Chondrocyte (in vitro differentiated cells): ENCODE measurements at regions not wholly inside any gene's neighbourhood (a gene's known extent, or its start where the extent isn't known, plus 50 kb on each side); places are given as distances from the start of the nearest gene placed in this dataset.

Source experiments
- DNase-seq: peaks from one replicate; pipeline ENCODE4 v3.0.0; 2021; ENCODE audit warnings: mixed read lengths, low spot score
- H3K27ac Mint-ChIP-seq: one replicate; pipeline ENCODE4 v1.8.0; 2021; ENCODE audit warnings: mild to moderate bottlenecking, moderate library complexity, mixed read lengths; ENCODE audit not compliant: unreplicated experiment
- H3K27me3 Mint-ChIP-seq: 2 replicates; pipeline ENCODE4 v1.8.0; 2021; ENCODE audit warnings: low read depth, mixed read lengths
- H3K36me3 Mint-ChIP-seq: 2 replicates; pipeline ENCODE4 v1.8.0; 2021; ENCODE audit warnings: low read depth, mixed read lengths
- H3K4me1 Mint-ChIP-seq: 2 replicates; pipeline ENCODE4 v1.8.0; 2021; ENCODE audit warnings: low read depth, mild to moderate bottlenecking, mixed read lengths
- H3K4me3 Mint-ChIP-seq: one replicate; pipeline ENCODE4 v1.8.0; 2021; ENCODE audit warnings: mild to moderate bottlenecking, moderate library complexity, mixed read lengths; ENCODE audit not compliant: unreplicated experiment
- H3K9me3 Mint-ChIP-seq: 2 replicates; pipeline ENCODE4 v1.8.0; 2021; ENCODE audit warnings: low read depth, mixed read lengths
- TF ChIP-seq, protein P1 (sequence below): fragments of 200-600 bp; sonication (generic); IDR thresholded peaks from 2 replicates; pipeline ENCODE4 v1.5.0; 2021; ENCODE audit warnings: antibody characterized with exemption, mild to moderate bottlenecking, moderate library complexity

DNA sequence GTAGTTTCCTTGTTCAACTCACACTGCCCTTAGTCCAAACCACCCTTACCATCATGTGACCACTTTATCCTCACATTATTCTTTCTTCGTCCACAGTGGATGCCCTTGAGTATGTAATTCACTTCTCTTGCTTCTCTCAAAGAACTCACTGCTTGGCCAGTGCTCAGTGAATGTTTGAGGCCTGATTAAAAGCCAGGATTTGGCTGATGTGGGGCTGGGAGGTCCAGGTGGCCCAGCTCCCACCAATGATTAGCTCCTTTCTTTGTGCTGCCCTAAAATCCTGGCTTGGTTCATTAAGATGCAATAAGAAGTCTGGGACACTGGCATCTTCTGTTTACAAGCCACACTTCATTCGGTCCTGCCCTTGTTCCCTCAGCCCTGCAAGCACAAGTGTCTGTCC, 97.8 kb upstream of the CELF4 start:
- TF ChIP-seq, protein P1, sequence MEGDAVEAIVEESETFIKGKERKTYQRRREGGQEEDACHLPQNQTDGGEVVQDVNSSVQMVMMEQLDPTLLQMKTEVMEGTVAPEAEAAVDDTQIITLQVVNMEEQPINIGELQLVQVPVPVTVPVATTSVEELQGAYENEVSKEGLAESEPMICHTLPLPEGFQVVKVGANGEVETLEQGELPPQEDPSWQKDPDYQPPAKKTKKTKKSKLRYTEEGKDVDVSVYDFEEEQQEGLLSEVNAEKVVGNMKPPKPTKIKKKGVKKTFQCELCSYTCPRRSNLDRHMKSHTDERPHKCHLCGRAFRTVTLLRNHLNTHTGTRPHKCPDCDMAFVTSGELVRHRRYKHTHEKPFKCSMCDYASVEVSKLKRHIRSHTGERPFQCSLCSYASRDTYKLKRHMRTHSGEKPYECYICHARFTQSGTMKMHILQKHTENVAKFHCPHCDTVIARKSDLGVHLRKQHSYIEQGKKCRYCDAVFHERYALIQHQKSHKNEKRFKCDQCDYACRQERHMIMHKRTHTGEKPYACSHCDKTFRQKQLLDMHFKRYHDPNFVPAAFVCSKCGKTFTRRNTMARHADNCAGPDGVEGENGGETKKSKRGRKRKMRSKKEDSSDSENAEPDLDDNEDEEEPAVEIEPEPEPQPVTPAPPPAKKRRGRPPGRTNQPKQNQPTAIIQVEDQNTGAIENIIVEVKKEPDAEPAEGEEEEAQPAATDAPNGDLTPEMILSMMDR = no peak
- Mint-ChIP-seq H3K9me3 (no peaks in the 10 kb centered on the region), H3K4me3 (no peak overlapping the region), H3K36me3 (no peaks in the 10 kb centered on the region), H3K27me3 (no peaks in the 10 kb centered on the region), H3K27ac (no peak overlapping the region), H3K4me1 (no peaks in the 10 kb centered on the region)
- DNase-seq = no peak

DNA sequence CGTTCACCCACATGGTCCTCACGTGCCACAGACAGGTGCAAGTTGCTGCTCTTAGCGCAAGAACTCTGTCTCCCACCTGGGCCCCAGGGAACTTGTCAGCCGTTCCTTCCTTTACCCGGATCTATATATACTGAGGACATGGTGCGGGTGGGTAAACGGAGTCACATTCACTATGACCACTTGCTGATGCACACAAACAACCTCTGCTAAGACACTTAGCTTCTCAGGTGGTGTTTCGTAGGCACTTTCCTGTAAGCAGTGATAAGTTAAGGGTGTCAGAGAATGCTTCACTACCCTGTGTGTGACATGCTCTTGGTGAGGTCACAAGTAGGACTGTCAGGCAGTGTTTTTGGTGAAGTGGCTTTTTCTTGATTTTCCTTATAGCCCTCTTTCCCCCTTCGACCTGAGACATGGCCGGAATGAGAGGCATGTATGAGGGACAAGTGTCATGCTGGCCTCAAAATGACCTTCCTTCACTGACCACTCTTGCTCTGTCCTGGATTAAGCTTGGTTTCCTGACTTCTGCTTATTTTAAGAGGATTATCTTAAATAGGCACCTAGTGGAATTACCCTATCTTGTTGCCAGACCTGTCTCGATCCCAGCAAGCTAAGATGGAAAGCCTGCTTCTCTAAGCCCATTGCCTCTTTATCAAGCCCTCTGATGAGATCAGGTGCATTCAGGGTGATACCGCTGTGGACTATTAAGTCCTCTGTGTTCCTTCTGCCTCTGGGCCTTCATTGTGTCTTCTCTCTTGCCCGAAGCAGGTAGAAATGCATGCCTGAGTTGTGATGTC, 97.1 kb upstream of the CELF4 start:
- no peaks in the 10 kb centered on the region for H3K4me1 Mint-ChIP-seq
- no peaks in the 10 kb centered on the region for H3K9me3 Mint-ChIP-seq
- no peak overlapping the region for H3K4me3 Mint-ChIP-seq
- TF ChIP-seq, protein P1 = no peak
- no peaks in the 10 kb centered on the region for H3K27me3 Mint-ChIP-seq
- H3K27ac Mint-ChIP-seq = no peak overlapping the region
- no peaks in the 10 kb centered on the region for H3K36me3 Mint-ChIP-seq
- no peak for DNase-seq

DNA sequence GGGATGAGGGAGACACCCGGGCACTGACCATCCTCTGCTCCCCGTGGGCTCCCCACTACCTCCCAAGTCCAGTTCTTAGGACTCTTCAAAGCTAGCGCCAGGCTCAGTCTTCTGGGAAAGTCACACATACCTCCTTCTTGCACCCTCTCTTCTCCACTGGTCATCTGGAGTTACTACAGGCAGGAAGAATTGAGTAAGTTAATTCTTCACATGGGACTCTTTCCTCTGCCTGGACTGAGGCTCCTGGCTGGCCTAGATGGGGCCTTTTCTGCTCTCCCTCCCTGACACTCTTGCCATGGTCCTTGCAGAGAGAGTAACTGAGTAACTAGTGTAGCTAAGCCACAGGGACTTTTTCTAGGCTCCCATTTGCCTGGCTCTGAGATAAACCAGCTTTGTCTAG, 96.5 kb upstream of the CELF4 start:
- no peak overlapping the region for H3K27ac Mint-ChIP-seq
- H3K36me3 Mint-ChIP-seq = no peaks in the 10 kb centered on the region
- no peaks in the 10 kb centered on the region for H3K27me3 Mint-ChIP-seq
- no peaks in the 10 kb centered on the region for H3K4me1 Mint-ChIP-seq
- H3K9me3 Mint-ChIP-seq = no peaks in the 10 kb centered on the region
- H3K4me3 Mint-ChIP-seq = no peak overlapping the region
- DNase-seq = no peak
- TF ChIP-seq, protein P1 = no peak

DNA sequence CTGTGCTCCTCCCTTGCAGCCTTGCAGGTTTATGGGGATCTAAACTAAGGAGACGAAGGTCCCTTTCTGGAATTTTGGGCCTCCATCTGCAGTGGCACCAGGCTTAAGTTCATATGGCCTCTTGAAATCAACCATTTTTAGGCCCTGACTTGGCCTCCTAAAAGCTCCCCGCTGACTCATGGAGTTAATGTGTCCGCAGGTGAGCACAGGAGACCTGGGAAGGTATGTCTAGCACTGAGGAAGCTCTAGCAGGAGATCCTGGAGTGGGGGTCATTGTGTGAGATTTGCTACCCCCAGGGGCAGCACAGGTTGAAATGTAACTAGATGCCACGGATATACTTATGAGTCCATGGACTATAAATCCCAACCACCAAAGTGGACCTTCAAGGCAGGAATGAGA, 95.9 kb upstream of the CELF4 start:
- no peak overlapping the region for H3K27ac Mint-ChIP-seq
- H3K9me3 Mint-ChIP-seq = no peaks in the 10 kb centered on the region

DNA sequence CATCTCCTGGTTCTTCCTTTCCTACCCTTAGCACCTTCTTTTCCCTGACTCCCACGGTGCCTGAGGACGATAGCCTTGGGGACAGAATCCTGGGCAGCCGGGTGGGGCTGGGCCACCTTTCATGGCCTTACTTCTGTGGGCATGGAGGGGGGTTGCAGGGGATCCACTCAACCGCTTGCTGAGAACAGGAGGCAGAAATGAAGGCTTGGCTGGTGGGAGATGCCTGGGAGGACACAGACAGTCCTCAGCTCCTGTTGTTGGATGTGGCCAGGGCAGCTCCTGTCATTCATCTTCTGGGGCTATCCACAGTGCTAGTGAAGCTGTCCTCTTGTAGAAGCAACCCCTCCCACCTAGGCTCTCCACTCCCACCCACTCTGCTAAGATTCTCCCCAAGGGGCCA, 95.5 kb upstream of the CELF4 start:
- Mint-ChIP-seq H3K27ac (no peak overlapping the region), H3K4me3 (no peak overlapping the region), H3K36me3 (no peaks in the 10 kb centered on the region), H3K27me3 (no peaks in the 10 kb centered on the region), H3K4me1 (no peaks in the 10 kb centered on the region), H3K9me3 (no peaks in the 10 kb centered on the region)
- DNase-seq = no peak
- TF ChIP-seq, protein P1 = no peak

More for the DNA sequence above, 95.9 kb upstream of the CELF4 start:
- DNase-seq = no peak
- Mint-ChIP-seq H3K36me3 (no peaks in the 10 kb centered on the region), H3K27me3 (no peaks in the 10 kb centered on the region), H3K4me1 (no peaks in the 10 kb centered on the region), H3K4me3 (no peak overlapping the region)
- TF ChIP-seq, protein P1 = no peak
